ENCODE measurements at regions not wholly inside any gene's neighbourhood (a gene's known extent, or its start where the extent isn't known, plus 50 kb on each side); places are given as distances from the start of the nearest gene placed in this dataset.

GRCh38 chr17:31696703-31697325, 162.2 kb downstream of the COPRS start:
- Histone ChIP-seq H3K27ac (peak overlapping the region in 2 of 4 donors; percentile 42 to 54), H3K27me3 (no peaks in the 10 kb centered on the region), H3K9me3 (no peaks in the 10 kb centered on the region), H3K4me3 (no peak overlapping the region), H3K36me3 (replicated peaks in 1 of 2; ENCODE audit: insufficient read depth in 1 of 2, low read depth in 2 of 2) (no peaks in the 10 kb centered on the region), H3K4me1 (peaks cover 15% of the 10 kb centered on the region)
- ATAC-seq = no peak
- DNase-seq = no peak
- 56 to 70% methylated on average over 9 of the region's 9 CpGs for WGBS, 2 donors
- intact Hi-C loops (cut with DNase I) = no loop called here
- TF ChIP-seq POLR2A (IDR thresholded peaks at IDR 0.05) (no peak), CTCF (IDR thresholded peaks at IDR 0.05) (no peak)

- intact Hi-C loops (cut with DNase I) = no loop called here
- 20 to 34% methylated on average over 11 to 12 of the region's 12 CpGs for WGBS, 2 donors
- Histone ChIP-seq H3K27ac (peak overlapping the region in 2 of 4 donors; percentile 42 to 54), H3K4me3 (no peak overlapping the region), H3K36me3 (replicated peaks in 1 of 2; ENCODE audit: insufficient read depth in 1 of 2, low read depth in 2 of 2) (no peaks in the 10 kb centered on the region), H3K4me1 (peaks cover 15% of the 10 kb centered on the region), H3K27me3 (no peaks in the 10 kb centered on the region), H3K9me3 (no peaks in the 10 kb centered on the region)
- DNase-seq (peak; percentile 44 to 71 (median 68)), ATAC-seq (peak; percentile 82)
- TF ChIP-seq POLR2A (IDR thresholded peaks at IDR 0.05) (no peak), CTCF (IDR thresholded peaks at IDR 0.05) (no peak)
These were observed 162.9 kb downstream of the COPRS start for GRCh38 chr17:31696184-31696602.

- H3K36me3 ChIP-seq (replicated peaks in 1 of 2; ENCODE audit: insufficient read depth in 1 of 2, low read depth in 2 of 2) = no peaks in the 10 kb centered on the region
- WGBS, 2 donors = 87 to 89% methylated on average over 5 to 8 of the region's 8 CpGs
- DNase-seq = no peak
- H3K9me3 ChIP-seq = no peaks in the 10 kb centered on the region
- intact Hi-C loops (cut with DNase I) = no loop called here
- H3K27ac ChIP-seq = peak overlapping the region in 2 of 4 donors; percentile 42 to 54
- peaks cover 15% of the 10 kb centered on the region for H3K4me1 ChIP-seq
- no peak overlapping the region for H3K4me3 ChIP-seq
- no peaks in the 10 kb centered on the region for H3K27me3 ChIP-seq
- ATAC-seq = peak; percentile 18
- TF ChIP-seq CTCF (IDR thresholded peaks at IDR 0.05) (no peak), POLR2A (IDR thresholded peaks at IDR 0.05) (no peak)
These were observed 163.5 kb downstream of the COPRS start for GRCh38 chr17:31695456-31696090.

GRCh38 chr17:31693433-31694220, 165.4 kb downstream of the COPRS start:
- DNase-seq = no peak
- intact Hi-C loops (cut with DNase I) = no loop called here

More at GRCh38 chr17:31693433-31694220, 165.4 kb downstream of the COPRS start:
- Histone ChIP-seq H3K36me3 (replicated peaks in 1 of 2; ENCODE audit: insufficient read depth in 1 of 2, low read depth in 2 of 2) (no peaks in the 10 kb centered on the region), H3K9me3 (no peaks in the 10 kb centered on the region), H3K4me1 (peaks cover 15% of the 10 kb centered on the region), H3K27ac (no peak overlapping the region), H3K27me3 (no peaks in the 10 kb centered on the region), H3K4me3 (no peak overlapping the region)
- TF ChIP-seq POLR2A (IDR thresholded peaks at IDR 0.05) = no peak
- no peak for TF ChIP-seq CTCF (IDR thresholded peaks at IDR 0.05)
- no peak for ATAC-seq
- WGBS, 2 donors = 65 to 71% methylated on average over 5 of the region's 5 CpGs
